GM12878 (cell line): ENCODE measurements at regions not wholly inside any gene's neighbourhood (a gene's known extent, or its start where the extent isn't known, plus 50 kb on each side); places are given as distances from the start of the nearest gene placed in this dataset.

Experiments used
- ATAC-seq: fragments of 200-7000 bp; cut with Tn5 transposase; 3 replicates; pipeline ENCODE4 v1.9.1; 2020; ENCODE audit warnings: mild to moderate bottlenecking, moderate library complexity
- BruUV-seq: library from RNA; stranded (reverse); fragments of 400-500 nt; replicated peaks from 2 replicates; lab custom pipeline; 2021; lab: Mats Ljungman, UMichigan
- CTCF ChIA-PET: fragments of 300-600 bp; sonication (Branson Sonifier 250); formaldehyde crosslinking; extraction: SDS; loops from one replicate; lab custom pipeline; 2021; ENCODE audit warnings: inconsistent platforms; lab: Yijun Ruan, JAX
- POLR2A ChIA-PET: fragments of 350-600 bp; formaldehyde crosslinking; extraction: SDS; loops from one replicate; lab custom pipeline; 2021; ENCODE audit warnings: inconsistent platforms; lab: Charles Lee
- RAD21 ChIA-PET: fragments of 300-600 bp; sonication (Branson Sonifier 250); formaldehyde crosslinking; loops from one replicate; lab custom pipeline; 2023; ENCODE audit warnings: antibody characterized with exemption; ENCODE audit not compliant: unreplicated experiment; lab: Charles Lee
- SMC1A ChIA-PET: fragments of 300-600 bp; sonication (Branson Sonifier 250); formaldehyde crosslinking; loops from one replicate; lab custom pipeline; 2023; ENCODE audit not compliant: unreplicated experiment, uncharacterized antibody; lab: Charles Lee
- DNase-seq: peaks from one replicate; pipeline ENCODE4 v3.0.0-alpha.2; 2011; ENCODE audit warnings: low read depth, low spot score
- FAIRE-seq: peaks from 3 replicates; lab custom pipeline; 2011; peaks lifted over from hg19 to GRCh38; lab: Jason Lieb, UNC
- H2AFZ ChIP-seq: 2 replicates; pipeline ENCODE4 v1.6.0; 2011; ENCODE audit warnings: low read depth, low read length, control low read depth; ENCODE audit not compliant: control insufficient read depth
- H3K27ac ChIP-seq: 2 replicates; pipeline ENCODE4 v1.5.1; 2011; ENCODE audit warnings: control low read depth; ENCODE audit not compliant: control insufficient read depth, insufficient read depth
- H3K27me3 ChIP-seq, 2 experiments: replicated peaks in 1 of 2; 2 replicates each; pipeline versions ENCODE4 v1.6.0 to v1.6.1; 2011; ENCODE audit warnings: low read length in 1 of 2; ENCODE audit not compliant: control insufficient read depth in 2 of 2, insufficient read depth in 2 of 2
- H3K36me3 ChIP-seq, 2 experiments: 2 replicates each; pipeline ENCODE4 v1.5.1; 2011; ENCODE audit warnings: low read length in 1 of 2; ENCODE audit not compliant: control insufficient read depth in 2 of 2, insufficient read depth in 2 of 2
- H3K4me1 ChIP-seq: 2 replicates; pipeline ENCODE4 v1.6.1; 2011; ENCODE audit warnings: mild to moderate bottlenecking, low read length, moderate library complexity, mixed read lengths; ENCODE audit not compliant: control insufficient read depth, insufficient read depth
- H3K4me2 ChIP-seq: 2 replicates; pipeline ENCODE4 v1.6.0; 2011; ENCODE audit warnings: control low read depth; ENCODE audit not compliant: control insufficient read depth, insufficient read depth
- H3K4me3 ChIP-seq: fragments of 200-600 bp; sonication (generic); 2 replicates; pipeline ENCODE4 v1.5.1; 2016
- H3K79me2 ChIP-seq: 2 replicates; pipeline ENCODE4 v1.6.0; 2011; ENCODE audit warnings: low read length; ENCODE audit not compliant: control insufficient read depth, insufficient read depth
- H3K9ac ChIP-seq: 2 replicates; pipeline ENCODE4 v1.8.0; 2011; ENCODE audit warnings: low read length, control low read depth, mixed read lengths; ENCODE audit not compliant: control insufficient read depth, insufficient read depth
- H3K9me3 ChIP-seq: replicated peaks from 3 replicates; pipeline ENCODE4 v1.5.1; 2011; ENCODE audit warnings: mild to moderate bottlenecking, low read length; ENCODE audit not compliant: control insufficient read depth, insufficient read depth
- H4K20me1 ChIP-seq: 2 replicates; pipeline ENCODE4 v1.6.0; 2011; ENCODE audit not compliant: control insufficient read depth, insufficient read depth
- BCL11A ChIP-seq: IDR thresholded peaks from 2 replicates; pipeline ENCODE4 v1.6.1; 2011; ENCODE audit warnings: low read depth, low read length
- ETV6 ChIP-seq, 2 experiments: fragments of 450-650 bp in 1 of 2; IDR thresholded peaks in 1 of 2; conservative IDR thresholded peaks in 1 of 2; 2 replicates each; pipeline ENCODE4 v1.6.1; 2014; ENCODE audit warnings: antibody characterized with exemption in 1 of 2, borderline replicate concordance in 1 of 2, low read depth in 1 of 2, mild to moderate bottlenecking in 1 of 2, moderate library complexity in 1 of 2
- FOXK2 ChIP-seq: fragments of 450-650 bp; IDR thresholded peaks from 2 replicates; pipeline ENCODE4 v1.6.1; 2017; ENCODE audit warnings: mild to moderate bottlenecking, moderate library complexity
- FOXM1 ChIP-seq: IDR thresholded peaks from 2 replicates; pipeline ENCODE4 v1.6.1; 2012; ENCODE audit warnings: low read depth, mild to moderate bottlenecking, inconsistent platforms, low read length, moderate library complexity
- KDM1A ChIP-seq: fragments of 200-600 bp; sonication (generic); IDR thresholded peaks from 2 replicates; pipeline ENCODE4 v1.6.1; 2016; ENCODE audit warnings: borderline replicate concordance
- KLF5 ChIP-seq: fragments of 450-650 bp; IDR thresholded peaks from 2 replicates; pipeline ENCODE4 v1.6.1; 2014; ENCODE audit warnings: mild to moderate bottlenecking; ENCODE audit not compliant: partially characterized antibody
- RFX5 ChIP-seq: IDR thresholded peaks from 2 replicates; pipeline ENCODE4 v1.6.1; 2011; ENCODE audit warnings: low read depth, low read length, improper control_type of control experiment
- ZNF207 ChIP-seq: fragments of 450-650 bp; IDR thresholded peaks from 2 replicates; pipeline ENCODE4 v1.6.1; 2014; ENCODE audit warnings: antibody characterized with exemption, mild to moderate bottlenecking, borderline replicate concordance
- WGBS: methylation state at CpG from one replicate; pipeline ENCODE4 v1.1.6; 2016; ENCODE audit warnings: low lambda C conversion rate; ENCODE audit not compliant: insufficient replicate concordance, insufficient coverage; ENCODE audit errors: missing lambda C conversion rate; 5-methylcytosine and 5-hydroxymethylcytosine counted together
- in situ Hi-C: fragments of 300-500 bp; cut with MboI; formaldehyde crosslinking; loops from 9 replicates; pipeline ENCODE4 v1.14.3; 2018; ENCODE audit warnings: mixed read lengths
- intact Hi-C: fragments of 100-400 bp; cut with micrococcal nuclease; formaldehyde crosslinking; loops from one replicate; pipeline ENCODE4 v1.14.2; 2022; ENCODE audit not compliant: unreplicated experiment
- TF ChIP-seq, protein P1 (sequence below): fragments of 450-650 bp; IDR thresholded peaks from 2 replicates; pipeline ENCODE4 v1.6.1; 2017; ENCODE audit warnings: borderline replicate concordance

DNA sequence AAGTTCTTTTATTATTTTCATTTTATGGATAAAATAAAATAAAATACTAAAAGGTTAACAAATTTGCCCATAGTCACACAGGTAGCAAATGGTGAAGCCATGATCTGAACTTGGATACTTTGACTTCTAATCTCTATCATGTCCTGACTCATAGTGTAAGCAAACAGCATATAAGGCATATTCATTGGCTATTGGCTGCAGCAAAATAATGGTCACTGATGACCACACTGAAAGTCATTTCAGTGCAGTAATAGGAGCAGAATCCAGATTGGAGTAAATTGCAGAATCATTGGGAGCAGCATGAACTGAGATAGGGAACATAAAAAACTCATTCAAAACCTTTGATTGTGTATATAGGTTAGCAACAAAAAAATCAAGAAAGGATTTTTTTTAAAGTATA is 262.9 kb downstream of the PLA2G4A start:
- Histone ChIP-seq H3K27ac (no peak overlapping the region), H3K4me3 (no peak overlapping the region), H3K9ac (no peak overlapping the region), H3K9me3 (no peaks in the 10 kb centered on the region)
- ChIA-PET RAD21 (no interaction called here), SMC1A (no interaction called here), POLR2A (no interaction called here), CTCF (no interaction called here)
- in situ Hi-C loops (no loop called here), intact Hi-C loops (no loop called here)
- ATAC-seq (no peak), FAIRE-seq (no peak)
- no peak for TF ChIP-seq FOXK2
- TF ChIP-seq ETV6 (conservative IDR thresholded peaks at IDR 0.05 in 1 of 2, IDR thresholded peaks at IDR 0.05 in 1 of 2; ENCODE audit: borderline replicate concordance in 1 of 2, low read depth in 1 of 2): no peak
- TF ChIP-seq, all 136 proteins: peak for 0
- Histone ChIP-seq H3K36me3 (no peaks in the 10 kb centered on the region), H3K79me2 (no peaks in the 10 kb centered on the region), H3K4me2 (no peak overlapping the region), H3K4me1 (no peaks in the 10 kb centered on the region), H2AFZ (no peak overlapping the region), H3K27me3 (no peaks in the 10 kb centered on the region), H4K20me1 (no peaks in the 10 kb centered on the region)
- BruUV-seq: no TSS peak
- no peak for DNase-seq

DNA sequence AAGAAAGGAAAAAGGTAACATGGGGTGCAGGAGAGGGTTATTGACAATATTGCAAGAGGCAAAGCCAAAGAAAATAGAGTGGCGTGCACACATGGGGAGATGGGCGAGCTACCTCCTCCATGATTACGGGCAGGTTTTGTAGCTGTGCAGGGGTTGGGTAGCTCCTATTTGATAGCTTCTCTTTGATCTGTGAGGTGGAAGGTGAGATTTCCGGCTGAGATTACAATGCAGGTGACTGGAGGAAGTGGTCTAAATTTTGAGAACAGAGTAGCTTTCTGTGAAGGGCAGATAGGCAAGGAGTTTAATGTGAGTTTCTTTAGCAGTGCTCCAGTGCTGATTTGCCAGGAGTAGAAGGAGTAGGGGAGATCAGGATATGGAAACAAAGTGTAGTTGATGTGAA is 263.4 kb downstream of the PLA2G4A start:
- RAD21 ChIA-PET: no interaction called here
- Histone ChIP-seq H3K79me2 (no peaks in the 10 kb centered on the region), H3K4me1 (no peaks in the 10 kb centered on the region), H2AFZ (no peak overlapping the region), H3K27me3 (no peaks in the 10 kb centered on the region), H3K36me3 (no peaks in the 10 kb centered on the region), H3K27ac (no peak overlapping the region), H3K9me3 (no peaks in the 10 kb centered on the region), H4K20me1 (no peaks in the 10 kb centered on the region), H3K9ac (no peak overlapping the region), H3K4me3 (no peak overlapping the region), H3K4me2 (no peak overlapping the region; the same call in 1 of the 2 replicates)
- DNase-seq (no peak), ATAC-seq (no peak), FAIRE-seq (no peak)
- WGBS: 11% methylated on average over 4 of the region's 4 CpGs
- no TSS peak for BruUV-seq
- intact Hi-C loops (no loop called here), in situ Hi-C loops (no loop called here)
- POLR2A ChIA-PET: no interaction called here
- TF ChIP-seq BCL11A: no peak
- TF ChIP-seq KDM1A: no peak
- no peak for TF ChIP-seq KLF5
- TF ChIP-seq, protein P1, sequence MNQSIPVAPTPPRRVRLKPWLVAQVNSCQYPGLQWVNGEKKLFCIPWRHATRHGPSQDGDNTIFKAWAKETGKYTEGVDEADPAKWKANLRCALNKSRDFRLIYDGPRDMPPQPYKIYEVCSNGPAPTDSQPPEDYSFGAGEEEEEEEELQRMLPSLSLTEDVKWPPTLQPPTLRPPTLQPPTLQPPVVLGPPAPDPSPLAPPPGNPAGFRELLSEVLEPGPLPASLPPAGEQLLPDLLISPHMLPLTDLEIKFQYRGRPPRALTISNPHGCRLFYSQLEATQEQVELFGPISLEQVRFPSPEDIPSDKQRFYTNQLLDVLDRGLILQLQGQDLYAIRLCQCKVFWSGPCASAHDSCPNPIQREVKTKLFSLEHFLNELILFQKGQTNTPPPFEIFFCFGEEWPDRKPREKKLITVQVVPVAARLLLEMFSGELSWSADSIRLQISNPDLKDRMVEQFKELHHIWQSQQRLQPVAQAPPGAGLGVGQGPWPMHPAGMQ: no peak
- TF ChIP-seq FOXM1: no peak
- TF ChIP-seq RFX5: no peak
- no peak for TF ChIP-seq ZNF207
- CTCF ChIA-PET: no interaction called here
- SMC1A ChIA-PET: no interaction called here
